ENCODE measurements at regions not wholly inside any gene's neighbourhood (a gene's known extent, or its start where the extent isn't known, plus 50 kb on each side); places are given as distances from the start of the nearest gene placed in this dataset.

GRCh38 chr5:90017239-90017638 is 392.3 kb downstream of the CETN3 start:
- TF ChIP-seq CTCF (IDR thresholded peaks at IDR 0.05) (no peak), ZFX (IDR thresholded peaks at IDR 0.05; ENCODE audit: borderline replicate concordance) (no peak)
